ENCODE measurements at regions not wholly inside any gene's neighbourhood (a gene's known extent, or its start where the extent isn't known, plus 50 kb on each side); places are given as distances from the start of the nearest gene placed in this dataset.

- H3K4me3 ChIP-seq (ENCODE audit: low read depth, low read length): no peak overlapping the region
- DNase-seq (ENCODE audit: low read depth): no peak
- TF ChIP-seq CTCF (IDR thresholded peaks at IDR 0.05; ENCODE audit: low read depth, low read length, missing control alignments): no peak
These were observed 298.0 kb downstream of the GXYLT1 start for GRCh38 chr12:41846718-41847117.

DNA sequence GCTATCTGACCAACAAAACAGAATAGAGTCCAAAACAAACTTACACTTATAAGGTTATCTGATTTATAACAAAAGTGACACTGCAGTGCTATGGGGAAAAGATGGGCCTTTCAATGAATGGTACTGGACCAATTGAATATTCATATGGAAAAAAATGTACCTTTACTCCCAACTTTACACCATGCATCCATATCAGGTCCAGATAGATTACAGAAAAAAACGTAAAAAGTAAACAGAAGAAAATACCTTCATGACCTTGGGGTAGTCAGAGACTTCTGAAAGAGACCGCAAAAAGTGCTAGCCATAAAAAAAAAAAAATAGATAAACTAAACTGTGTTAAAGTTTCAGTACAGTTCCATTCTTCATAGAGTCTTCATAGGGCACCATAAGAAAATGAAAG lies 308.3 kb downstream of the GXYLT1 start:
- no peak for TF ChIP-seq CTCF (IDR thresholded peaks at IDR 0.05; ENCODE audit: low read depth, low read length, missing control alignments)
- H3K4me3 ChIP-seq (ENCODE audit: low read depth, low read length): no peak overlapping the region
- DNase-seq (ENCODE audit: low read depth): no peak

- TF ChIP-seq CTCF (IDR thresholded peaks at IDR 0.05; ENCODE audit: low read depth, low read length, missing control alignments): no peak
- no peak for DNase-seq (ENCODE audit: low read depth)
- no peak overlapping the region for H3K4me3 ChIP-seq (ENCODE audit: low read depth, low read length)
These were observed 309.1 kb downstream of the GXYLT1 start for GRCh38 chr12:41835556-41835955.

GRCh38 chr12:41819948-41820347 lies 324.7 kb downstream of the GXYLT1 start:
- no peak for DNase-seq (ENCODE audit: low read depth)
- no peak for TF ChIP-seq CTCF (IDR thresholded peaks at IDR 0.05; ENCODE audit: low read depth, low read length, missing control alignments)
- H3K4me3 ChIP-seq (ENCODE audit: low read depth, low read length): no peak overlapping the region

GRCh38 chr12:41804026-41804425 lies 340.6 kb downstream of the GXYLT1 start:
- no peak for DNase-seq (ENCODE audit: low read depth)
- TF ChIP-seq CTCF (IDR thresholded peaks at IDR 0.05; ENCODE audit: low read depth, low read length, missing control alignments): no peak
- H3K4me3 ChIP-seq (ENCODE audit: low read depth, low read length): no peak overlapping the region

DNA sequence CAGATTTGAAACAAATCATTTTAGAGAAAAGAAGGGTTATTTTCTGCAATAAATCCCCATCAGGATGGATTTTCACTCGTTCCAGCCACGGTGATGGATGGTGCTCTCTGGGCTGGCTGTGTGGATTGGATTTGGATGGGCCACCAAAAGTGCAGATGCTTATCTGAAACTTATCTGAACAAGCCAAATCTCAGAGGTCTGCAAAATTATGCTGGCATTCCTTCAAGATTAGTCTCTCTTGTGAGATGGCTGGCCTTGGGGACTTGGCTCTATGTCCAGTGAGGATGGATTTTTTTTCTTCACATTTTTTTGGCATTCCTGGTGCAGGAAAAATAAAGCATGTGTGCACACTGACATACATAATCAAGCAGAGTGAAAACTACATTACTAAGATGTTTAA lies 341.9 kb downstream of the GXYLT1 start:
- no peak for TF ChIP-seq CTCF (IDR thresholded peaks at IDR 0.05; ENCODE audit: low read depth, low read length, missing control alignments)
- H3K4me3 ChIP-seq (ENCODE audit: low read depth, low read length): no peak overlapping the region
- DNase-seq (ENCODE audit: low read depth): no peak

- no peak overlapping the region for H3K4me3 ChIP-seq (ENCODE audit: low read depth, low read length)
- TF ChIP-seq CTCF (IDR thresholded peaks at IDR 0.05; ENCODE audit: low read depth, low read length, missing control alignments): no peak
- DNase-seq (ENCODE audit: low read depth): no peak
These were observed 343.4 kb downstream of the GXYLT1 start for GRCh38 chr12:41801261-41801660.
